Upper lobe of right lung (tissue), 1 donor: ENCODE measurements at regions not wholly inside any gene's neighbourhood (a gene's known extent, or its start where the extent isn't known, plus 50 kb on each side); places are given as distances from the start of the nearest gene placed in this dataset.

Experiments used
- ATAC-seq: fragments of 200-7000 bp; cut with Tn5 transposase; one replicate; pipeline ENCODE4 v1.9.1; 2020; ENCODE audit warnings: mild to moderate bottlenecking, moderate library complexity
- DNase-seq: peaks from one replicate; pipeline ENCODE4 v3.0.0-alpha.2; 2020
- H3K27ac ChIP-seq: fragments of 200-600 bp; one replicate; pipeline ENCODE4 v1.8.0; 2022
- H3K27me3 ChIP-seq: fragments of 200-600 bp; one replicate; pipeline ENCODE4 v1.8.0; 2022; ENCODE audit warnings: mild to moderate bottlenecking
- H3K36me3 ChIP-seq: fragments of 200-600 bp; one replicate; pipeline ENCODE4 v1.8.0; 2022
- H3K4me1 ChIP-seq: fragments of 200-600 bp; one replicate; pipeline ENCODE4 v1.8.0; 2022
- H3K4me3 ChIP-seq: fragments of 200-600 bp; one replicate; pipeline ENCODE4 v1.8.0; 2022; ENCODE audit warnings: mild to moderate bottlenecking
- H3K9me3 ChIP-seq: fragments of 200-600 bp; one replicate; pipeline ENCODE4 v1.8.0; 2022
- intact Hi-C: fragments of 100-400 bp; cut with DNase I; formaldehyde crosslinking; loops from one replicate; pipeline ENCODE4 v1.11.0; 2022
- TF ChIP-seq, protein P1 (sequence below): fragments of 200-600 bp; IDR thresholded peaks from one replicate; pipeline ENCODE4 v1.8.0; 2022; ENCODE audit warnings: antibody characterized with exemption
- donor health status: DM: no; HTN: yes; CAD: no; lungs with severe emphysema.

- intact Hi-C loops: loop anchor here (10.0 kb wide), 1 partner anchor 445 kb away; no protein-coding TSS in a partner anchor
- Histone ChIP-seq H3K27ac (no peak overlapping the region), H3K4me1 (no peaks in the 10 kb centered on the region), H3K9me3 (no peaks in the 10 kb centered on the region), H3K36me3 (no peaks in the 10 kb centered on the region), H3K27me3 (no peaks in the 10 kb centered on the region), H3K4me3 (no peak overlapping the region)
- DNase-seq (peak; percentile 57), ATAC-seq (no peak)
- TF ChIP-seq, protein P1, sequence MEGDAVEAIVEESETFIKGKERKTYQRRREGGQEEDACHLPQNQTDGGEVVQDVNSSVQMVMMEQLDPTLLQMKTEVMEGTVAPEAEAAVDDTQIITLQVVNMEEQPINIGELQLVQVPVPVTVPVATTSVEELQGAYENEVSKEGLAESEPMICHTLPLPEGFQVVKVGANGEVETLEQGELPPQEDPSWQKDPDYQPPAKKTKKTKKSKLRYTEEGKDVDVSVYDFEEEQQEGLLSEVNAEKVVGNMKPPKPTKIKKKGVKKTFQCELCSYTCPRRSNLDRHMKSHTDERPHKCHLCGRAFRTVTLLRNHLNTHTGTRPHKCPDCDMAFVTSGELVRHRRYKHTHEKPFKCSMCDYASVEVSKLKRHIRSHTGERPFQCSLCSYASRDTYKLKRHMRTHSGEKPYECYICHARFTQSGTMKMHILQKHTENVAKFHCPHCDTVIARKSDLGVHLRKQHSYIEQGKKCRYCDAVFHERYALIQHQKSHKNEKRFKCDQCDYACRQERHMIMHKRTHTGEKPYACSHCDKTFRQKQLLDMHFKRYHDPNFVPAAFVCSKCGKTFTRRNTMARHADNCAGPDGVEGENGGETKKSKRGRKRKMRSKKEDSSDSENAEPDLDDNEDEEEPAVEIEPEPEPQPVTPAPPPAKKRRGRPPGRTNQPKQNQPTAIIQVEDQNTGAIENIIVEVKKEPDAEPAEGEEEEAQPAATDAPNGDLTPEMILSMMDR: no peak
Measured at GRCh38 chr22:48899523-48900326, 927.9 kb downstream of the BRD1 start.

GRCh38 chr22:48898524-48899250, 929.0 kb downstream of the BRD1 start:
- TF ChIP-seq, protein P1: no peak
- DNase-seq (peak; percentile 51), ATAC-seq (no peak)
- intact Hi-C loops: no loop called here
- Histone ChIP-seq H3K4me3 (no peak overlapping the region), H3K36me3 (no peaks in the 10 kb centered on the region), H3K4me1 (no peaks in the 10 kb centered on the region), H3K27ac (no peak overlapping the region), H3K27me3 (no peaks in the 10 kb centered on the region), H3K9me3 (no peaks in the 10 kb centered on the region)

- DNase-seq (peak; percentile 60), ATAC-seq (no peak)
- intact Hi-C loops: no loop called here
- TF ChIP-seq, protein P1: no peak
- H3K36me3 ChIP-seq: no peaks in the 10 kb centered on the region
- H3K4me3 ChIP-seq: no peak overlapping the region
- no peaks in the 10 kb centered on the region for H3K9me3 ChIP-seq
- H3K27me3 ChIP-seq: no peaks in the 10 kb centered on the region
- H3K27ac ChIP-seq: no peak overlapping the region
- no peaks in the 10 kb centered on the region for H3K4me1 ChIP-seq
Measured at GRCh38 chr22:48897645-48898370, 929.9 kb downstream of the BRD1 start.

DNA sequence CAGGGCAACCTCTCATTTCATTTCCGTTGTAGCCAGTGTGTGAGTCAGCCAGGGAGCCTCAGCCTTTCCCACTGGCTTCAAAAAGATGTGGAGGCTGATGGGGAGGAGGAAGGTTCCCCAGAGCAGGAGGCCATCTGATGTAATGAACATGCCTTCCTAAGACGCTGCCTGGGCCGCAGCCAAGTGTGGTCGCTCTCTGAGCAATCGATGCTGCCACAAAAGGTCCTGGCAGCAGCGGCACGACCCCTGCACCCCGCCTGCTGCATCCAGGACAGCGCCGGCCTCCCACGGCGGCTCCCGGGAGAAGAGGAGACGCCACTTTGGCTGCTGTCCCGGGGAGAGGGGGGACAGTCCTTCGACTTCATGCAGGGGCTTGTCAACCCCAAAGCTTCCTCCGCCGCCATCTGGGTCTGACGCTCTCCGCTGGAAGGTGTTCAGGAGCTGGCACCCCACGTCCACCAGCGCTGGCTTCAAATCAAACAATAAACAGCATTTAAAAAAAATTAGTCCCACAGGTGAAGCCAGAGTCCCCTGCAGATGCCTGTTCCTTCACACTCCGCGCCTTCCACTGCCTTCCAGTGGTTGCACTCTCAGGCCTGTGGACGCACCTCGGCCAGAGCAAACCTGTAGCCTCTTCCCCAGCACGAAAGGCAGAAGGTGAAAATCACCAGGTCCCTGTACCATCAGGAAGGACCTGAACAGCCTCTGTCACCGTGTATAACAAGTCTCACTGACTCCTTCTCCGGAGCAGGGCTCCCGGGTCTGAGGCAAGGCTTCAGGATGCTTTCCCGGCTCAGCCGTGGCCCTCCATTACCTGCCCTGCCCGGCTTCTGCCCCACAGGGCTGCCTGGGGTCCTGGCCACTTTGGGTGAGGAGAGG, 930.7 kb downstream of the BRD1 start:
- no peak overlapping the region for H3K27ac ChIP-seq
- no peaks in the 10 kb centered on the region for H3K9me3 ChIP-seq
- H3K4me1 ChIP-seq: no peaks in the 10 kb centered on the region
- no peak overlapping the region for H3K4me3 ChIP-seq
- TF ChIP-seq, protein P1: no peak
- peak; percentile 45 for DNase-seq
- H3K36me3 ChIP-seq: no peaks in the 10 kb centered on the region
- intact Hi-C loops: no loop called here
- no peak for ATAC-seq
- no peaks in the 10 kb centered on the region for H3K27me3 ChIP-seq
